Gastrocnemius medialis (tissue), 4 donors: ENCODE measurements at regions not wholly inside any gene's neighbourhood (a gene's known extent, or its start where the extent isn't known, plus 50 kb on each side); places are given as distances from the start of the nearest gene placed in this dataset.

Experiments
- CTCF ChIP-seq, 5 experiments: fragments of 450-650 bp in 3 of 5; fragments of 200-600 bp in 2 of 5; sonication (generic) in 2 of 5; IDR thresholded peaks in 4 of 5; conservative IDR thresholded peaks in 1 of 5; 1 replicate in 4 of 5; 2 replicates in 1 of 5; pipeline ENCODE4 v1.5.1; 2016 to 2019; ENCODE audit warnings: antibody characterized with exemption in 5 of 5, mild to moderate bottlenecking in 3 of 5, moderate library complexity in 3 of 5
- POLR2A ChIP-seq, 2 donors: fragments of 450-650 bp; IDR thresholded peaks; one replicate each; pipeline ENCODE4 v1.6.1; 2017; ENCODE audit warnings: antibody characterized with exemption in 2 of 2, mild to moderate bottlenecking in 2 of 2, moderate library complexity in 2 of 2

DNA sequence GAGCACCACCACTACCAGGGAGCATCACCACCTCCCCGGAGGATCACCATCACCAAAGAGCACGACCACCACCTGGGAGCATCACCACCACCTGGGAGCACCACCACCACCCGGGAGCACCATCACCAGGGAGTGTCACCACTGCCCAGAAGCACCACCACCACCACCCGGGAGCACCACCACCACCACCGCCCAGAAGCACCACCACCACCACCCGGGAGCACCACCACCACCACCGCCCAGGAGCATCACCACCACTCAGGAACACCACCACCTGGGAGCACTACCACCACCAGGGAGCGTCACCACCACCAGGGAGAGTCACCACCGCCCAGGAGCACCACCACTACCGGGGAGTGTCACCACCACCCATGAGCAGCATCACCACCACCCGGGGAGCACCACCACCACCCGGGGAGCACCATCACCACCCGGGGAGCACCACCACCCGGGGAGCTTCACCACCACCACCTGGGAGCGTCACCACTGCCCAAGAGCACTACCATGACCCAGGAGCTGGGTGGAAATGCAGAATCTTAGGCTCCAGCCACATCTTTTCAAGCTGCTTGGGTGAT is 237.3 kb downstream of the SOD2 start:
- TF ChIP-seq CTCF (IDR thresholded peaks at IDR 0.05 in 4 of 5, conservative IDR thresholded peaks at IDR 0.05 in 1 of 5): no peak
- no peak for TF ChIP-seq POLR2A (IDR thresholded peaks at IDR 0.05)
